A549 (cell line): ENCODE measurements at regions not wholly inside any gene's neighbourhood (a gene's known extent, or its start where the extent isn't known, plus 50 kb on each side); places are given as distances from the start of the nearest gene placed in this dataset.

Experiments
- ATAC-seq, 2 experiments: fragments of 200-7000 bp in 1 of 2; fragments of >200 bp in 1 of 2; cut with Nextera tagmentation in 1 of 2; cut with Tn5 transposase in 1 of 2; 3 replicates each; pipeline versions ENCODE4 v1.8.0 to v1.9.1; 2018 to 2020; ENCODE audit warnings: mild to moderate bottlenecking in 1 of 2, moderate library complexity in 1 of 2
- CTCF ChIA-PET: fragments of 300-600 bp; sonication (Branson Sonifier 250); formaldehyde crosslinking; extraction: SDS; loops from one replicate; lab custom pipeline; 2021; ENCODE audit warnings: antibody characterized with exemption, inconsistent platforms; lab: Yijun Ruan, JAX
- POLR2A ChIA-PET: fragments of 350-600 bp; formaldehyde crosslinking; extraction: SDS; loops from one replicate; lab custom pipeline; 2021; ENCODE audit warnings: antibody characterized with exemption, inconsistent platforms; lab: Yijun Ruan, JAX
- DNase-seq, 2 experiments: peaks; one replicate each; pipeline versions ENCODE4 v3.0.0 to v3.0.0-alpha.2; 2011 to 2016; ENCODE audit warnings: low read depth in 1 of 2, low spot score in 1 of 2
- FAIRE-seq: peaks from 2 replicates; lab custom pipeline; 2011; peaks lifted over from hg19 to GRCh38; lab: Jason Lieb, UNC
- H3K27ac ChIP-seq, 2 experiments: fragments of >200 bp; sonication (Bioruptor Twin); formaldehyde crosslinking; 3 replicates each; pipeline ENCODE4 v1.5.1; 2016 to 2017
- H3K4me1 ChIP-seq: fragments of >200 bp; sonication (Bioruptor Twin); formaldehyde crosslinking; 3 replicates; pipeline ENCODE4 v1.6.1; 2016
- H3K4me2 ChIP-seq: fragments of >200 bp; sonication (Bioruptor Twin); formaldehyde crosslinking; 3 replicates; pipeline ENCODE4 v1.6.1; 2016
- H3K4me3 ChIP-seq: fragments of >200 bp; sonication (Bioruptor Twin); formaldehyde crosslinking; 3 replicates; pipeline ENCODE4 v1.5.1; 2016
- H3K9me3 ChIP-seq: fragments of >200 bp; sonication (Bioruptor Twin); formaldehyde crosslinking; 3 replicates; pipeline ENCODE4 v1.6.1; 2016
- ATOH8 ChIP-seq: fragments of 250-450 bp; sonication (Bioruptor Pico); IDR thresholded peaks from 2 replicates; pipeline ENCODE4 v1.5.0; 2020; ENCODE audit warnings: low read depth, mild to moderate bottlenecking, moderate library complexity
- BCL3 ChIP-seq: fragments of >200 bp; sonication (Bioruptor Twin); formaldehyde crosslinking; IDR thresholded peaks from 3 replicates; pipeline ENCODE4 v1.6.1; 2016
- BHLHE40 ChIP-seq: IDR thresholded peaks from 2 replicates; pipeline ENCODE4 v1.6.1; 2012; ENCODE audit warnings: low read depth, low read length, inconsistent platforms
- CBX2 ChIP-seq: fragments of 200-600 bp; sonication (generic); IDR thresholded peaks from 2 replicates; pipeline ENCODE4 v1.6.1; 2016; ENCODE audit warnings: low read depth, mild to moderate bottlenecking, borderline replicate concordance
- EHMT2 ChIP-seq: fragments of 200-600 bp; sonication (generic); IDR thresholded peaks from 2 replicates; pipeline ENCODE4 v1.6.1; 2016; ENCODE audit warnings: antibody characterized with exemption, low read depth, mild to moderate bottlenecking, moderate library complexity
- FOSL2 ChIP-seq, 2 experiments: fragments of 450-650 bp in 1 of 2; fragments of >200 bp in 1 of 2; sonication (Bioruptor Twin) in 1 of 2; formaldehyde crosslinking; IDR thresholded peaks; 2 replicates each; pipeline versions ENCODE4 v1.5.0 to v1.6.1; 2016 to 2020; ENCODE audit warnings: mild to moderate bottlenecking in 1 of 2, moderate library complexity in 1 of 2
- GATA3 ChIP-seq: IDR thresholded peaks from 2 replicates; pipeline ENCODE4 v1.6.1; 2012; ENCODE audit warnings: borderline replicate concordance
- HDAC2 ChIP-seq: fragments of 200-600 bp; sonication (generic); IDR thresholded peaks from 2 replicates; pipeline ENCODE4 v1.6.1; 2016
- HOXA7 ChIP-seq: fragments of 250-450 bp; sonication (Bioruptor Pico); IDR thresholded peaks from 2 replicates; pipeline ENCODE4 v1.5.0; 2020; ENCODE audit warnings: mild to moderate bottlenecking, moderate library complexity
- MAFK ChIP-seq: fragments of 450-650 bp; IDR thresholded peaks from 2 replicates; pipeline ENCODE4 v1.6.1; 2014; ENCODE audit not compliant: partially characterized antibody
- POLR2AphosphoS2 ChIP-seq: conservative IDR thresholded peaks from 2 replicates; pipeline ENCODE4 v1.6.1; 2012; ENCODE audit warnings: low read length, improper control_type of control experiment, inconsistent platforms
- RCOR1 ChIP-seq: fragments of 150-350 bp; IDR thresholded peaks from 2 replicates; pipeline ENCODE4 v1.6.1; 2014; ENCODE audit warnings: antibody characterized with exemption, low read length, low read depth
- REST ChIP-seq: fragments of 200-600 bp; sonication (generic); IDR thresholded peaks from 2 replicates; pipeline ENCODE4 v1.6.1; 2016; ENCODE audit warnings: antibody characterized with exemption, mild to moderate bottlenecking, moderate library complexity
- RFX5 ChIP-seq: fragments of 450-650 bp; IDR thresholded peaks from 2 replicates; pipeline ENCODE4 v1.7.1; 2014; ENCODE audit warnings: antibody characterized with exemption, mild to moderate bottlenecking, moderate library complexity
- SMC3 ChIP-seq: fragments of >200 bp; sonication (Bioruptor Twin); formaldehyde crosslinking; IDR thresholded peaks from 3 replicates; pipeline ENCODE4 v1.6.1; 2018; ENCODE audit warnings: inconsistent platforms
- SREBF2 ChIP-seq: fragments of 450-650 bp; IDR thresholded peaks from 2 replicates; pipeline ENCODE4 v1.6.1; 2014; ENCODE audit warnings: mild to moderate bottlenecking, moderate library complexity
- TFCP2L1 ChIP-seq: fragments of 250-450 bp; sonication (Bioruptor Pico); IDR thresholded peaks from 2 replicates; pipeline ENCODE4 v1.5.0; 2021; ENCODE audit warnings: mild to moderate bottlenecking
- TP53 ChIP-seq: fragments of 250-450 bp; sonication (Bioruptor Pico); IDR thresholded peaks from 2 replicates; pipeline ENCODE4 v1.5.0; 2021; ENCODE audit warnings: mild to moderate bottlenecking, moderate library complexity
- USF2 ChIP-seq: fragments of 450-650 bp; IDR thresholded peaks from 2 replicates; pipeline ENCODE4 v1.6.1; 2014; ENCODE audit warnings: antibody characterized with exemption
- WGBS: methylation state at CpG from one replicate; pipeline ENCODE4 v1.1.6; 2017; ENCODE audit errors: missing lambda C conversion rate; 5-methylcytosine and 5-hydroxymethylcytosine counted together

- TF ChIP-seq BHLHE40 (no peak), MAFK (no peak), BCL3 (no peak)
- Histone ChIP-seq H3K9me3 (peaks cover 7% of the 10 kb centered on the region; the same call in 2 of the 3 replicates), H3K4me1 (no peaks in the 10 kb centered on the region), H3K4me2 (no peak overlapping the region), H3K4me3 (no peak overlapping the region), H3K27ac (no peak overlapping the region)
- ChIA-PET POLR2A (no interaction called here), CTCF (no interaction called here)
- WGBS, result 15% methylated on average over 2 of the region's 2 CpGs
- ATAC-seq, result no peak
- DNase-seq, result no peak
- no peak for FAIRE-seq
Measured at GRCh38 chr2:76288146-76288545, 577.4 kb upstream of the GCFC2 start.

- Histone ChIP-seq H3K27ac (no peak overlapping the region), H3K9me3 (peaks cover 5% of the 10 kb centered on the region; the same call in 1 of the 3 replicates), H3K4me2 (no peak overlapping the region), H3K4me3 (no peak overlapping the region), H3K4me1 (no peaks in the 10 kb centered on the region)
- ChIA-PET CTCF (interaction anchor here (0.6 kb wide), 1 partner anchor 316 kb away, joined by 4 read pairs; no protein-coding TSS in a partner anchor), POLR2A (no interaction called here)
- DNase-seq (no peak), ATAC-seq (no peak), FAIRE-seq (no peak)
- TF ChIP-seq USF2 (no peak), GATA3 (no peak)
- TF ChIP-seq, all 56 proteins: peak for 0
Measured at GRCh38 chr2:76283350-76283749, 572.6 kb upstream of the GCFC2 start.

- no peak for FAIRE-seq
Measured at GRCh38 chr2:76281156-76281841, 570.6 kb upstream of the GCFC2 start.

GRCh38 chr2:76280686-76281085 is 570.0 kb upstream of the GCFC2 start:
- ChIA-PET CTCF (no interaction called here), POLR2A (no interaction called here)
- FAIRE-seq, result no peak
- Histone ChIP-seq H3K9me3 (peaks cover 6% of the 10 kb centered on the region; the same call in 1 of the 3 replicates), H3K27ac (no peak overlapping the region), H3K4me2 (no peak overlapping the region), H3K4me1 (no peaks in the 10 kb centered on the region), H3K4me3 (no peak overlapping the region)
- ATAC-seq, result no peak
- DNase-seq, result no peak
- 19% methylated on average over 2 of the region's 2 CpGs for WGBS
- TF ChIP-seq USF2 (no peak), FOSL2 (IDR thresholded peaks at IDR 0.05) (no peak), FOSL2 (CRISPR knock-in tag; IDR thresholded peaks at IDR 0.05) (no peak), BHLHE40 (no peak), GATA3 (no peak), REST (no peak), SREBF2 (no peak), SMC3 (no peak), RCOR1 (no peak), RFX5 (no peak), TP53 (CRISPR knock-in tag) (no peak), EHMT2 (no peak), HDAC2 (no peak), TFCP2L1 (CRISPR knock-in tag) (no peak), CBX2 (no peak)

More at GRCh38 chr2:76281156-76281841, 570.6 kb upstream of the GCFC2 start:
- DNase-seq (no peak), ATAC-seq (no peak)
- H3K9me3 ChIP-seq, result peaks cover 6% of the 10 kb centered on the region; the same call in 1 of the 3 replicates
- no peak overlapping the region for H3K27ac ChIP-seq
- ChIA-PET CTCF (no interaction called here), POLR2A (no interaction called here)
- 76% methylated on average over 2 of the region's 2 CpGs for WGBS
- no peak overlapping the region for H3K4me3 ChIP-seq
- TF ChIP-seq HOXA7 (CRISPR knock-in tag) (no peak), USF2 (no peak), ATOH8 (CRISPR knock-in tag) (no peak), POLR2AphosphoS2 (no peak)
- no peaks in the 10 kb centered on the region for H3K4me1 ChIP-seq
- H3K4me2 ChIP-seq, result no peak overlapping the region
